ENCODE measurements at regions not wholly inside any gene's neighbourhood (a gene's known extent, or its start where the extent isn't known, plus 50 kb on each side); places are given as distances from the start of the nearest gene placed in this dataset.
A peak's percentile ranks its signal among the peaks of the same experiment; 100 is the strongest.
"Not testable (repeated sequence)": the region's sequence is repeated elsewhere in the genome, so short reads cannot be mapped to it uniquely, and the experiment has no call there.

GRCh38 chrX:112923381-112923780 lies 82.8 kb upstream of the AMOT start:
- DNase-seq; H3K79me1 ChIP-seq (ENCODE audit: low read length); H2AK5ac ChIP-seq (ENCODE audit: low read length); H3K4me3 ChIP-seq (ENCODE audit: low read length); H3K56ac ChIP-seq (ENCODE audit: low read length); H3K79me2 ChIP-seq (ENCODE audit: control insufficient read depth, insufficient read depth, low read length); H3K27me3 ChIP-seq (ENCODE audit: insufficient read depth, low read length, poor library complexity); H3K36me3 ChIP-seq (ENCODE audit: control insufficient read depth, insufficient read depth, low read length); H2BK5ac ChIP-seq (ENCODE audit: low read length); H3K4ac ChIP-seq (ENCODE audit: low read depth, low read length); H3K4me2 ChIP-seq (ENCODE audit: low read length); H3K27ac ChIP-seq (ENCODE audit: low read depth, low read length); H3K18ac ChIP-seq (ENCODE audit: low read length); H4K8ac ChIP-seq (ENCODE audit: low read depth, low read length); H4K5ac ChIP-seq (ENCODE audit: low read length); H2BK15ac ChIP-seq (replicated peaks; ENCODE audit: low read depth); H3K9ac ChIP-seq (ENCODE audit: low read length); H3K4me1 ChIP-seq (ENCODE audit: control insufficient read depth, low read depth, low read length); H2BK120ac ChIP-seq (ENCODE audit: low read depth, low read length); H3K23ac ChIP-seq (ENCODE audit: low read length): not testable (repeated sequence)
- WGBS (ENCODE audit: extremely low coverage, insufficient coverage, low lambda C conversion rate), result no CpG with 5 or more reads among the region's 1 CpG

GRCh38 chrX:112913807-112914206 lies 73.2 kb upstream of the AMOT start:
- Histone ChIP-seq H2BK5ac (ENCODE audit: low read length) (no peak overlapping the region), H3K79me2 (ENCODE audit: control insufficient read depth, insufficient read depth, low read length) (no peaks in the 10 kb centered on the region), H4K5ac (ENCODE audit: low read length) (no peak overlapping the region), H3K79me1 (ENCODE audit: low read length) (no peaks in the 10 kb centered on the region), H3K4me3 (ENCODE audit: low read length) (no peak overlapping the region), H3K36me3 (ENCODE audit: control insufficient read depth, insufficient read depth, low read length) (no peaks in the 10 kb centered on the region), H3K9ac (ENCODE audit: low read length) (no peak overlapping the region), H2BK15ac (replicated peaks; ENCODE audit: low read depth) (no peak overlapping the region), H4K8ac (ENCODE audit: low read depth, low read length) (no peak overlapping the region), H3K27ac (ENCODE audit: low read depth, low read length) (no peak overlapping the region), H3K4me2 (ENCODE audit: low read length) (no peak overlapping the region), H3K4me1 (ENCODE audit: control insufficient read depth, low read depth, low read length) (no peaks in the 10 kb centered on the region), H2BK120ac (ENCODE audit: low read depth, low read length) (no peak overlapping the region), H3K18ac (ENCODE audit: low read length) (no peak overlapping the region), H2AK5ac (ENCODE audit: low read length) (no peak overlapping the region), H3K27me3 (ENCODE audit: insufficient read depth, low read length, poor library complexity) (no peaks in the 10 kb centered on the region), H3K4ac (ENCODE audit: low read depth, low read length) (no peak overlapping the region), H3K56ac (ENCODE audit: low read length) (no peak overlapping the region), H3K23ac (ENCODE audit: low read length) (no peak overlapping the region)
- no peak for DNase-seq

- no peak overlapping the region for H3K4ac ChIP-seq (ENCODE audit: low read depth, low read length)
These were observed 69.8 kb upstream of the AMOT start for GRCh38 chrX:112910418-112910817.

DNA sequence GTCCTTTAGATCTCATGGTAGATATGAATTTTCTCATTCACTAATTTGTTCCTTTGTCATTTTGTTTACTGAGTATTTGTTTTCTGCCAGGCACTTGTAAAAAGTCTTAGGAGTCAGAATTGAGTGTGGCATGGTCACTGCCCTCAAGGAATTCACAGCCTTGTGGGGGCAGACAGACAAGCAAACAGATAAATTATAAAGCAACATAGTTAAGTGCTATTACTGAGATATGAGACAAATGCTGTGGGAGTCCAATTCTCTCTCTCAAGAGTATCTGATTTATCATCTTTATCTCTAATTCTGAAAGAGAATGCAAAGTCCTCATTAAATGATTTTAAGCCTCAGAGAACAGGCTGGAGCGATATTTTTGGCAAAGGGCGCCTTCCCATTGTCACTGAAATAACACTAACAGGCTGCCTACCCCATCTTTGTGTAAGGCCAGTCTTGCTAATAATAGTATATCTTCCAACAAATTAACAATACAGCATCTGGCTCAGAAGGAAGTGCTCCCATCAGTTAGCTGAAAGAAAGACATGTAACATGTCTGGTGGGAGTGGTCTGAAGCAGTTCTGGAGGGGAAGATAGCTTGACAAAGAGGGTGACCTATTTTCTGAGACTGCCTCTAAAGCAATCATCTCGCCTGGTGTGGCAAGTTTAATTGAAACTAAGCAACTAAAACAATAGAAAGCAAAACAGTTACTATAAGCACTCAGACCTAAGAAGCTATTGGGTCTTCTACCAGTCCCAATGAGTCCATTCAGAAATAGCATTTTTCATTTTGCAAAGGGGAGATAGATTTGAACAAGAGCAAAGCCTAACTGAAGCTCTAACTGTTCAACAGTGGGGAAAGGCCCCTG lies 61.5 kb upstream of the AMOT start:
- Histone ChIP-seq H2BK120ac (ENCODE audit: low read depth, low read length) (no peak overlapping the region), H3K9ac (ENCODE audit: low read length) (no peak overlapping the region), H2AK5ac (ENCODE audit: low read length) (no peak overlapping the region), H3K4me1 (ENCODE audit: control insufficient read depth, low read depth, low read length) (no peaks in the 10 kb centered on the region), H2BK5ac (ENCODE audit: low read length) (no peak overlapping the region), H3K18ac (ENCODE audit: low read length) (no peak overlapping the region), H3K27me3 (ENCODE audit: insufficient read depth, low read length, poor library complexity) (no peaks in the 10 kb centered on the region), H3K36me3 (ENCODE audit: control insufficient read depth, insufficient read depth, low read length) (no peaks in the 10 kb centered on the region), H4K8ac (ENCODE audit: low read depth, low read length) (no peak overlapping the region), H3K79me1 (ENCODE audit: low read length) (no peaks in the 10 kb centered on the region), H3K27ac (ENCODE audit: low read depth, low read length) (no peak overlapping the region), H3K4me3 (ENCODE audit: low read length) (no peak overlapping the region), H2BK15ac (replicated peaks; ENCODE audit: low read depth) (no peak overlapping the region), H3K4me2 (ENCODE audit: low read length) (no peak overlapping the region), H4K5ac (ENCODE audit: low read length) (no peak overlapping the region), H3K23ac (ENCODE audit: low read length) (no peak overlapping the region), H3K56ac (ENCODE audit: low read length) (no peak overlapping the region), H3K4ac (ENCODE audit: low read depth, low read length) (no peak overlapping the region), H3K79me2 (ENCODE audit: control insufficient read depth, insufficient read depth, low read length) (no peaks in the 10 kb centered on the region)
- WGBS (ENCODE audit: extremely low coverage, insufficient coverage, low lambda C conversion rate), result no CpG with 5 or more reads among the region's 3 CpGs
- DNase-seq, result peak; percentile 4

More at GRCh38 chrX:112910418-112910817, 69.8 kb upstream of the AMOT start:
- Histone ChIP-seq H3K79me1 (ENCODE audit: low read length) (no peaks in the 10 kb centered on the region), H3K56ac (ENCODE audit: low read length) (no peak overlapping the region), H2BK120ac (ENCODE audit: low read depth, low read length) (no peak overlapping the region), H3K4me3 (ENCODE audit: low read length) (no peak overlapping the region), H3K27ac (ENCODE audit: low read depth, low read length) (no peak overlapping the region), H2BK15ac (replicated peaks; ENCODE audit: low read depth) (no peak overlapping the region), H3K4me1 (ENCODE audit: control insufficient read depth, low read depth, low read length) (no peaks in the 10 kb centered on the region), H3K4me2 (ENCODE audit: low read length) (no peak overlapping the region), H3K36me3 (ENCODE audit: control insufficient read depth, insufficient read depth, low read length) (no peaks in the 10 kb centered on the region), H2AK5ac (ENCODE audit: low read length) (no peak overlapping the region), H2BK5ac (ENCODE audit: low read length) (no peak overlapping the region), H3K23ac (ENCODE audit: low read length) (no peak overlapping the region), H3K9ac (ENCODE audit: low read length) (no peak overlapping the region), H4K5ac (ENCODE audit: low read length) (no peak overlapping the region), H3K18ac (ENCODE audit: low read length) (no peak overlapping the region), H3K27me3 (ENCODE audit: insufficient read depth, low read length, poor library complexity) (no peaks in the 10 kb centered on the region), H4K8ac (ENCODE audit: low read depth, low read length) (no peak overlapping the region), H3K79me2 (ENCODE audit: control insufficient read depth, insufficient read depth, low read length) (no peaks in the 10 kb centered on the region)
- DNase-seq, result no peak

DNA sequence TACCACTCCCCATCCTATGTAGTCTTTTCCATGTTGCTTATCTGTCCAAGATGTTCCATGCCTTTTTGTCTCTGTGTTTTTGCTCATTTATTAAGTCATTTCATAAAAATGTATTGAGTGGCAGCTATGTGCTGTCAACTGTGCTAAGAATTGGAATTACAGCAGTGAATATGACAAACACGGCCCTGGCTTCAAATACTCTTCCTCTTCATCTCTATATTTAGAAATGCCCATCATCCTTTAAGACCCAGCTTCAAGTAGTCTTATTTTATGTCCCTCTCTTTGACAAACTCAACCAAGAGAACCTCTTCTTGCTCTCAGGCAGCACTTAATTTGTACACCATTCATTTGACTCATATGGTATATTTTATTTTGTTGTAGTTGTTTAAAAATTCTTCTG lies 55.4 kb upstream of the AMOT start:
- H3K56ac ChIP-seq (ENCODE audit: low read length), result no peak overlapping the region
- H2BK5ac ChIP-seq (ENCODE audit: low read length), result no peak overlapping the region
- no peaks in the 10 kb centered on the region for H3K27me3 ChIP-seq (ENCODE audit: insufficient read depth, low read length, poor library complexity)
- H3K4me1 ChIP-seq (ENCODE audit: control insufficient read depth, low read depth, low read length), result no peaks in the 10 kb centered on the region
- H3K4me3 ChIP-seq (ENCODE audit: low read length), result no peak overlapping the region
- H3K4ac ChIP-seq (ENCODE audit: low read depth, low read length), result no peak overlapping the region
- H3K9ac ChIP-seq (ENCODE audit: low read length), result no peak overlapping the region
- no peak for DNase-seq
- H2BK120ac ChIP-seq (ENCODE audit: low read depth, low read length), result no peak overlapping the region
- H2AK5ac ChIP-seq (ENCODE audit: low read length), result no peak overlapping the region
- H3K18ac ChIP-seq (ENCODE audit: low read length), result no peak overlapping the region
- H3K79me2 ChIP-seq (ENCODE audit: control insufficient read depth, insufficient read depth, low read length), result no peaks in the 10 kb centered on the region
- H3K4me2 ChIP-seq (ENCODE audit: low read length), result no peak overlapping the region
- H2BK15ac ChIP-seq (replicated peaks; ENCODE audit: low read depth), result no peak overlapping the region
- WGBS (ENCODE audit: extremely low coverage, insufficient coverage, low lambda C conversion rate), result no CpG with 5 or more reads among the region's 1 CpG
- no peak overlapping the region for H3K27ac ChIP-seq (ENCODE audit: low read depth, low read length)
- H3K23ac ChIP-seq (ENCODE audit: low read length), result no peak overlapping the region
- H3K36me3 ChIP-seq (ENCODE audit: control insufficient read depth, insufficient read depth, low read length), result no peaks in the 10 kb centered on the region
- no peaks in the 10 kb centered on the region for H3K79me1 ChIP-seq (ENCODE audit: low read length)
- H4K5ac ChIP-seq (ENCODE audit: low read length), result no peak overlapping the region
- no peak overlapping the region for H4K8ac ChIP-seq (ENCODE audit: low read depth, low read length)

Data from mesendoderm (in vitro differentiated cells).